IMR-90 (cell line): ENCODE measurements at regions not wholly inside any gene's neighbourhood (a gene's known extent, or its start where the extent isn't known, plus 50 kb on each side); places are given as distances from the start of the nearest gene placed in this dataset.

Source experiments
- ATAC-seq: fragments of 200-7000 bp; cut with Tn5 transposase; 2 replicates; pipeline ENCODE4 v1.9.1; 2020; ENCODE audit warnings: low read depth, mild to moderate bottlenecking, moderate library complexity
- BruUV-seq: library from RNA; stranded (reverse); fragments of 400-500 nt; replicated peaks from 2 replicates; lab custom pipeline; 2021; lab: Mats Ljungman, UMichigan
- CTCF ChIA-PET: fragments of 300-600 bp; formaldehyde crosslinking; extraction: SDS; loops from one replicate; lab custom pipeline; 2021; ENCODE audit warnings: antibody characterized with exemption; lab: Yijun Ruan, JAX
- POLR2A ChIA-PET: fragments of 300-600 bp; sonication (Branson Sonifier 250); formaldehyde crosslinking; loops from one replicate; lab custom pipeline; 2022; ENCODE audit warnings: antibody characterized with exemption; ENCODE audit not compliant: unreplicated experiment; lab: Charles Lee
- DNase-seq: peaks from one replicate; pipeline ENCODE4 v3.0.0; 2013
- H2AFZ ChIP-seq: replicated peaks from 2 replicates; pipeline ENCODE3; 2013; ENCODE audit warnings: low read length, mild to moderate bottlenecking; ENCODE audit not compliant: poor library complexity
- H2AK5ac ChIP-seq: 2 replicates; pipeline ENCODE4 v1.6.1; 2013; ENCODE audit warnings: low read depth, low read length, inconsistent platforms
- H2AK9ac ChIP-seq: replicated peaks from 2 replicates; pipeline ENCODE3; 2013; ENCODE audit warnings: mild to moderate bottlenecking, low read depth, low read length, moderate library complexity; ENCODE audit not compliant: poor library complexity
- H2BK120ac ChIP-seq: 2 replicates; pipeline ENCODE4 v1.6.1; 2013; ENCODE audit warnings: low read depth, low read length, inconsistent platforms
- H2BK15ac ChIP-seq: 3 replicates; pipeline ENCODE4 v1.6.1; 2013; ENCODE audit warnings: low read depth, low read length, inconsistent platforms
- H2BK20ac ChIP-seq: 2 replicates; pipeline ENCODE4 v1.6.1; 2013; ENCODE audit warnings: low read depth, mild to moderate bottlenecking, inconsistent platforms, low read length, moderate library complexity
- H2BK5ac ChIP-seq: 2 replicates; pipeline ENCODE4 v1.6.1; 2013; ENCODE audit warnings: mild to moderate bottlenecking, low read depth, low read length, inconsistent platforms; ENCODE audit not compliant: poor library complexity, severe bottlenecking
- H3K14ac ChIP-seq: replicated peaks from 2 replicates; pipeline ENCODE4 v1.6.1; 2013; ENCODE audit warnings: low read depth, low read length, inconsistent platforms
- H3K18ac ChIP-seq: 2 replicates; pipeline ENCODE4 v1.6.1; 2013; ENCODE audit warnings: low read depth, low read length, control low read depth
- H3K23ac ChIP-seq: 2 replicates; pipeline ENCODE4 v1.6.1; 2013; ENCODE audit warnings: low read depth, low read length, inconsistent platforms
- H3K27ac ChIP-seq: 2 replicates; pipeline ENCODE4 v1.5.1; 2013; ENCODE audit warnings: mild to moderate bottlenecking, control low read depth, low read length; ENCODE audit not compliant: insufficient read depth
- H3K27me3 ChIP-seq: 2 replicates; pipeline ENCODE4 v1.6.1; 2013; ENCODE audit warnings: low read length; ENCODE audit not compliant: control insufficient read depth, insufficient read depth
- H3K36me3 ChIP-seq: 2 replicates; pipeline ENCODE4 v1.6.1; 2013; ENCODE audit warnings: low read length, mixed read lengths; ENCODE audit not compliant: control insufficient read depth, insufficient read depth
- H3K4ac ChIP-seq: 2 replicates; pipeline ENCODE4 v1.6.1; 2013; ENCODE audit warnings: low read depth, low read length, inconsistent platforms
- H3K4me1 ChIP-seq: 2 replicates; pipeline ENCODE4 v1.6.1; 2013; ENCODE audit warnings: low read length, mixed read lengths; ENCODE audit not compliant: control insufficient read depth, insufficient read depth
- H3K4me2 ChIP-seq: 2 replicates; pipeline ENCODE4 v1.6.1; 2013; ENCODE audit warnings: low read depth, mild to moderate bottlenecking, control low read depth, low read length, moderate library complexity
- H3K4me3 ChIP-seq: 2 replicates; pipeline ENCODE4 v1.5.1; 2013; ENCODE audit warnings: low read depth, mild to moderate bottlenecking, control low read depth, low read length, moderate library complexity; ENCODE audit not compliant: insufficient read depth
- H3K56ac ChIP-seq: 2 replicates; pipeline ENCODE4 v1.6.1; 2013; ENCODE audit warnings: low read length, inconsistent platforms; ENCODE audit not compliant: insufficient read depth; ENCODE audit errors: extremely low read depth
- H3K79me1 ChIP-seq, 2 experiments: 2 replicates each; pipeline ENCODE4 v1.6.1; 2013; ENCODE audit warnings: low read length in 2 of 2, inconsistent platforms in 1 of 2, low read depth in 1 of 2
- H3K9ac ChIP-seq: 2 replicates; pipeline ENCODE4 v1.6.1; 2013; ENCODE audit warnings: low read depth, low read length, control low read depth
- H3K9me1 ChIP-seq: 2 replicates; pipeline ENCODE4 v1.6.1; 2013; ENCODE audit warnings: low read length, inconsistent platforms; ENCODE audit not compliant: insufficient read depth
- H3K9me3 ChIP-seq: 2 replicates; pipeline ENCODE4 v1.6.1; 2013; ENCODE audit warnings: low read length; ENCODE audit not compliant: control insufficient read depth, insufficient read depth
- H4K20me1 ChIP-seq: 2 replicates; pipeline ENCODE4 v1.6.1; 2013; ENCODE audit warnings: low read length, inconsistent platforms; ENCODE audit not compliant: insufficient read depth
- H4K5ac ChIP-seq: 2 replicates; pipeline ENCODE4 v1.6.1; 2013; ENCODE audit warnings: mild to moderate bottlenecking, low read depth, low read length, control low read depth
- H4K8ac ChIP-seq, 2 experiments: 2 replicates each; pipeline ENCODE4 v1.6.1; 2013; ENCODE audit warnings: low read depth in 2 of 2, low read length in 2 of 2, control low read depth in 1 of 2, inconsistent platforms in 1 of 2
- H4K91ac ChIP-seq: 2 replicates; pipeline ENCODE4 v1.6.1; 2013; ENCODE audit warnings: low read depth, low read length, inconsistent platforms; ENCODE audit not compliant: insufficient read depth
- CTCF ChIP-seq: conservative IDR thresholded peaks from 2 replicates; pipeline ENCODE4 v1.5.1; 2012; ENCODE audit warnings: mild to moderate bottlenecking, low read depth, low read length, improper control_type of control experiment
- ELK1 ChIP-seq: fragments of 150-350 bp; IDR thresholded peaks from 2 replicates; pipeline ENCODE4 v1.6.1; 2016; ENCODE audit warnings: low read depth, mild to moderate bottlenecking, low read length, moderate library complexity, borderline replicate concordance
- RCOR1 ChIP-seq: IDR thresholded peaks from 2 replicates; pipeline ENCODE4 v1.6.1; 2012; ENCODE audit warnings: mild to moderate bottlenecking, low read length, improper control_type of control experiment; ENCODE audit not compliant: insufficient replicate concordance
- WGBS, 2 experiments: methylation state at CpG; one replicate each; pipeline versions ENCODE4 v1.1.5 to v1.1.7; 2013; ENCODE audit warnings: missing lambda C conversion rate in 2 of 2; ENCODE audit not compliant: insufficient read length in 1 of 2; ENCODE audit errors: extremely low coverage in 2 of 2; 5-methylcytosine and 5-hydroxymethylcytosine counted together
- dilution Hi-C: fragments of 300-500 bp; cut with HindIII; formaldehyde crosslinking; loops from one replicate; pipeline ENCODE4 v1.14.3; 2018; ENCODE audit warnings: low sequenced_read_pairs; ENCODE audit not compliant: unreplicated experiment
- in situ Hi-C: fragments of 300-500 bp; cut with MboI; formaldehyde crosslinking; loops from 3 replicates; pipeline ENCODE4 v1.14.3; 2019; ENCODE audit warnings: low sequenced_read_pairs, inconsistent platforms, mixed read lengths
- intact Hi-C: fragments of 100-400 bp; cut with micrococcal nuclease; formaldehyde crosslinking; loops from 2 replicates; pipeline ENCODE4 v1.10.0; 2022
- TF ChIP-seq, protein P1 (sequence below): fragments of 150-350 bp; IDR thresholded peaks from 2 replicates; pipeline ENCODE4 v1.6.1; 2017; ENCODE audit warnings: mild to moderate bottlenecking, antibody characterized with exemption, low read length, low read depth

- Histone ChIP-seq H3K36me3 (no peaks in the 10 kb centered on the region), H4K8ac (no peak overlapping the region), H2AK9ac (no peak overlapping the region), H4K91ac (no peak overlapping the region), H2BK15ac (no peak overlapping the region), H3K9ac (no peak overlapping the region), H3K4me2 (no peak overlapping the region), H3K56ac (no peak overlapping the region), H2BK5ac (no peak overlapping the region), H3K4ac (no peak overlapping the region), H3K27ac (no peak overlapping the region), H2AFZ (no peak overlapping the region), H4K5ac (no peak overlapping the region), H3K18ac (no peak overlapping the region), H3K23ac (no peak overlapping the region), H4K20me1 (no peaks in the 10 kb centered on the region), H2BK20ac (no peak overlapping the region), H2AK5ac (no peak overlapping the region), H3K27me3 (no peaks in the 10 kb centered on the region), H3K9me3 (peaks cover 2% of the 10 kb centered on the region; the same call in 1 of the 2 replicates), H2BK120ac (no peak overlapping the region), H3K79me1 (no peaks in the 10 kb centered on the region), H3K4me1 (no peaks in the 10 kb centered on the region), H3K4me3 (no peak overlapping the region), H3K14ac (no peak overlapping the region), H3K9me1 (no peaks in the 10 kb centered on the region)
- dilution Hi-C loops, result no loop called here
- DNase-seq, result no peak
- intact Hi-C loops, result no loop called here
- ATAC-seq, result no peak
- CTCF ChIA-PET, result no interaction called here
- POLR2A ChIA-PET, result no interaction called here
- in situ Hi-C loops, result no loop called here
- BruUV-seq, result no TSS peak
- TF ChIP-seq RCOR1 (no peak), ELK1 (no peak), CTCF (no peak)
- TF ChIP-seq, protein P1, sequence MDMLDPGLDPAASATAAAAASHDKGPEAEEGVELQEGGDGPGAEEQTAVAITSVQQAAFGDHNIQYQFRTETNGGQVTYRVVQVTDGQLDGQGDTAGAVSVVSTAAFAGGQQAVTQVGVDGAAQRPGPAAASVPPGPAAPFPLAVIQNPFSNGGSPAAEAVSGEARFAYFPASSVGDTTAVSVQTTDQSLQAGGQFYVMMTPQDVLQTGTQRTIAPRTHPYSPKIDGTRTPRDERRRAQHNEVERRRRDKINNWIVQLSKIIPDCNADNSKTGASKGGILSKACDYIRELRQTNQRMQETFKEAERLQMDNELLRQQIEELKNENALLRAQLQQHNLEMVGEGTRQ, result no peak
- WGBS, 2 experiments, result no CpG with 5 or more reads among the region's 2 CpGs
Observed at GRCh38 chr10:90494183-90494582, 363.7 kb downstream of the HTR7 start.
